ENCODE measurements at regions not wholly inside any gene's neighbourhood (a gene's known extent, or its start where the extent isn't known, plus 50 kb on each side); places are given as distances from the start of the nearest gene placed in this dataset.
"Not testable (repeated sequence)": the region's sequence is repeated elsewhere in the genome, so short reads cannot be mapped to it uniquely, and the experiment has no call there.

DNA sequence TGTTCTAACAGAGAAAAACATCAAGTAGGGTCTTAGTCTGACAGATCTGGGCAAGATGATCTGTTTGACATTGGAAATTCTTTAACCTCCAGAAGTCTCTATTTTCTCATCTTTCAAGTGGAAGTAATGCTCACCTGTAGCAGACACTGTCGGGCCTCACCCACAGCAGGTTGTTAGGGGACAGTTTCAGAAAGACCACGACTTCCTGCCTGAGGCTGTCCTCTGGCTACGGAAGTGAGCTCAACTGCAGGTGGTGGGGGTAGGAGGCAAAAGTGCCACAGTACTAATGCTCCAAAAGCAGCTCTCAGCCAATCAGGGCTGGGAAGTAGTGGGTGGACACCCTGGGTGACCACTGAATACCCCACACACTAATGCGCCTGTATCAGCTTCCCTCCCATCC is 111.4 kb upstream of the TOPAZ1 start:
- no peak for DNase-seq (ENCODE audit: low read depth)

- DNase-seq (ENCODE audit: low read depth) = no peak
These were observed 109.6 kb upstream of the TOPAZ1 start for GRCh38 chr3:44132061-44132460.

DNA sequence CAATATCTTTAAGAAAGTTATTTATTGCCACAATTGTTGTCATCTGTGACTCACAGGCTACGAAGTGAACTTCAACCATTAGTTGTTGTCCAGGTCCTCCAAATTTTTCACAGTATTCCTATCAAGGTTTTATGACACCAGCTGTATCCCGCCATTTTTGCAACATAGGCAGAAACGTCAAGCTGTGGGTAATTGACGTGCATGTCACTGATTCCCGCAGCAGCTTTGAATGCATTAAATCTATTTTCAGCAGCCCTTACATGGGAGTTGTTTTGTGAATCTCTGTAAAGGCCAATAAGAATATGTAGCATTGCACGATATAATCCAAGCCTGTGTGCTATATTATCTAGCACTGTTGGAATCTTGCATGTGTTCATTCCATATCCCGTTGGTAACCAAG is 109.1 kb upstream of the TOPAZ1 start:
- DNase-seq (ENCODE audit: low read depth) = no peak

- no peak for DNase-seq (ENCODE audit: low read depth)
These were observed 105.3 kb upstream of the TOPAZ1 start for GRCh38 chr3:44136421-44136820.

GRCh38 chr3:44146073-44146472 is 95.6 kb upstream of the TOPAZ1 start:
- DNase-seq (ENCODE audit: low read depth) = no peak

- DNase-seq (ENCODE audit: low read depth) = no peak
These were observed 81.9 kb upstream of the TOPAZ1 start for GRCh38 chr3:44159696-44160300.

- DNase-seq (ENCODE audit: low read depth) = no peak
These were observed 80.9 kb upstream of the TOPAZ1 start for GRCh38 chr3:44160818-44161217.

DNA sequence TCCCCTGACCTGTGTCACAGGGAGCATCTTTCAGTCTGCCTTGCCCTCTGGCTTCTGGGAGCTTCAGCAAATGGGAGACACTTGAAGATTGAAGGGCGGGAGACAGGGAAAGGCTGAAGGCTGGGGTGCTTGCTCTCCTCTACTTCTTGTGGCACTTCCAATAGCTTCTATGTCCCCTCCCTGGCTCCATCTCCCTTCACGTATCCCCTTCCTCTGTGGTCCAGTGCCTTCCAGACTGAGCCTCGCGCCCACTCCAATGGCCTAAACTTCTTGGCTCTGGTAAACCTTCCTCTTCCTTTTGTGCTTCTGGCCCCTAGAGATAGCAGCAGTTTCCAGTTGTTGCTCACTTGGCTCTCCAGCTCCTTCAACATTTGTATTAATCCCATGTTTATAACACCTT is 69.8 kb upstream of the TOPAZ1 start:
- no peak for DNase-seq (ENCODE audit: low read depth)

DNA sequence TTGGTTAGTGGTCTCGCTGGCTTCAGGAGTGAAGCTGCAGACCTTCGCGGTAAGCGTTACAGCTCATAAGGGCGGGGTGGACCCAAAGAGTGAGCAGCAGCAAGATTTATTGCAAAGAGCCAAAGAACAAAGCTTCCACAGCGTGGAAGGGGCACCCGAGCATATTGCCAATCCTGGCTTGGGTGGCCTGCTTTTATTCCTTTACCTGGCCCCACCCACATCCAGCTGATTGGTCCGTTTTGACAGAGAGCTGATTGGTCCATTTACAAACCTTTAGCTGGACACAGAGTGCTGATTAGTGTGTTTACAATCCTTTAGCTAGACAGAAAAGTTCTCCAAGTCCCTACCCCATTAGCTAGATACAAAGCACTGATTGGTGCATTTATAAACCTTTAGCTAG is 69.0 kb upstream of the TOPAZ1 start:
- not testable (repeated sequence) for DNase-seq (ENCODE audit: low read depth)

GRCh38 chr3:44173263-44173662 is 68.4 kb upstream of the TOPAZ1 start:
- no peak for DNase-seq (ENCODE audit: low read depth)

GRCh38 chr3:44175070-44175469 is 66.6 kb upstream of the TOPAZ1 start:
- no peak for DNase-seq (ENCODE audit: low read depth)

DNA sequence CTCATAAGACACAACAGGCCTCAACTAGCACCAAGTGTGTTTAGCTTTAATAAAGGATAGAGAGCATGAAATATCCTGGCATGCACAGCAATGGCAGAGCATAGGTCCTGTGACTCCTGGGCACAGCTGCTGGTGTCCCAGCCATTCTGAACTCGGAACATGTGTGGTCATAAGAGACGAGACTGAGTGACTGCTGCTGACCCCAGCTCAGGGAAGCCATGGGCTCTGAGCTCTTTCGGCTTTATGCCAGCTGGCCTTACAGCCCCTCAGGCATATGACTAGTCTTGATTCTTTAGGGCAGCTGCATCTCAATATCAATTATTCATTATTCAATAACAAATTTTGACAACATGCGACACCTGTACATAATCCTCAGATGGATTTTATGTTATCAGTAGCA is 62.4 kb upstream of the TOPAZ1 start:
- DNase-seq (ENCODE audit: low read depth) = no peak

DNA sequence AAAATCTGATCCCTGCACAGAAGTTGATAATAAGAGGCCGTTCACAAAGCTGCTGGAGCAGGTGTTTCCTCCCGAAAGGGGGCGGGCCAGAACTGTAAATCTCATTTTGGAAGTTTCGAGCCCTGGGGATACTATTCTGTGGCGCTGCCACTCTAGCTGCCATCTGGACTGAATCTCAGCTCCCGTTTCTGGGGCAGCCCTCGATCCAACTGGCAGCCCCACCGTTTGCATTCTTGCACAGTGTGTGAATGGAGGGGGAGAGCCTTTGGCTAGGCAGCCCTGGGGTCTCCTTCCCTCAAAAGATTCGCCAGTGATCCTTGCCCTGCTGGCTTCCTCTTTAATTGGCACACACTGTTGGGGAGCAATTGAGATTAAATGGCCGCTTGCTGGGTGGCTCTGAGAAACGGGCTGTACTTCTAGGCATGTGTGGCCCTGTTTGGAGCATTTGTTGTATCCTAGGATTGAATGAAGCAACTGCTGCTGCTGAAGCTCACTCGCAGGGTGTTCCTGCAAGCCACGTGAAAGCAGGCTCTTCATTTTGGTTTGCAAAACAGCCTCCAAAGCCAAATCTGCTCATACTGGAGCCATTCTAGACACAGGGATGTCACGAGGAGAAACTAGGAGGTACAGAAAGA is 57.2 kb upstream of the TOPAZ1 start:
- DNase-seq (ENCODE audit: low read depth) = no peak

GRCh38 chr3:44185396-44185915 is 56.2 kb upstream of the TOPAZ1 start:
- DNase-seq (ENCODE audit: low read depth) = no peak

DNA sequence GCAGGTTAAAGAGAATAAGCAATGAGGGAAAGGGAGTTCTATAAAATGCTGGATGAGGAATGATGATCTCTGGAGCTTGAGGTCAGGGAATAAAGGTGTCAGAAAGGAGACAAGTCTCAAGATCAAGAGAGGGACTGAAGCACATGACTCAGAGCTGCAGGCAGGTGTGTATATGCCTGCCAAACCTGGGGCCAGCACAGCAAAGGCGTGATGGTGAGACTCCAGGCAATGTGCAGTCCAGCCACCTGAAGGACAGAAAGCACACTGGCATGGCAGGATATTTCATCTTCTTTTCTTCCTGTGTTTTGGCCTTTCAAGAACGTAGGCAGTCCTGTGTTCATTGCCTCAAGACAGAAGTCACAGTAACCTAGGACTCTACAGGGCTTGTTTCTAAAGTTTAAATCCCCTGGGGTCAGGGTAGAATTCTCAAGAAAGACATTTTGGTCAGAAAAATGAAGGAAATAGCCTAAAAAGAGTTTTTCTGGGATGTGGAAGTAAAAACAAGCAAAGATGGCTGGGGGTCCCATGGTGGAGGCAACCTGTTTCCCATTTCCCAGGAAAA is 55.5 kb upstream of the TOPAZ1 start:
- no peak for DNase-seq (ENCODE audit: low read depth)

- no peak for DNase-seq (ENCODE audit: low read depth)
These were observed 55.0 kb upstream of the TOPAZ1 start for GRCh38 chr3:44186712-44187111.
